Body of pancreas (tissue), 4 donors: ENCODE measurements at regions not wholly inside any gene's neighbourhood (a gene's known extent, or its start where the extent isn't known, plus 50 kb on each side); places are given as distances from the start of the nearest gene placed in this dataset.

ENCODE experiments used
- CTCF ChIP-seq, 7 experiments: fragments of 450-650 bp in 4 of 7; fragments of 200-600 bp in 3 of 7; sonication (generic) in 3 of 7; IDR thresholded peaks; one replicate each; pipeline ENCODE4 v1.5.1; 2016 to 2019; ENCODE audit warnings: antibody characterized with exemption in 7 of 7
- POLR2A ChIP-seq, 3 donors: fragments of 450-650 bp; IDR thresholded peaks; one replicate each; pipeline ENCODE4 v1.6.1; 2016; ENCODE audit warnings: antibody characterized with exemption in 3 of 3, mild to moderate bottlenecking in 2 of 3

- TF ChIP-seq CTCF (IDR thresholded peaks at IDR 0.05) (no peak), POLR2A (IDR thresholded peaks at IDR 0.05) (no peak)
These were observed 606.7 kb downstream of the EPHA5 start for GRCh38 chr4:65063601-65064000.
